H9 (cell line): ENCODE measurements at regions not wholly inside any gene's neighbourhood (a gene's known extent, or its start where the extent isn't known, plus 50 kb on each side); places are given as distances from the start of the nearest gene placed in this dataset.

Experiments used
- DNase-seq: peaks from one replicate; pipeline ENCODE4 v3.0.0-alpha.2; 2017
- H2AFZ ChIP-seq: one replicate; pipeline ENCODE4 v1.6.1; 2013; ENCODE audit warnings: mild to moderate bottlenecking, low read length, control low read depth, moderate library complexity
- H2AK5ac ChIP-seq: 2 replicates; pipeline ENCODE4 v1.6.1; 2013; ENCODE audit warnings: low read length, control low read depth, mixed read lengths; ENCODE audit not compliant: insufficient read length
- H2BK120ac ChIP-seq: one replicate; pipeline ENCODE4 v1.6.1; 2013; ENCODE audit warnings: low read depth, mild to moderate bottlenecking, low read length, control low read depth, inconsistent platforms; ENCODE audit not compliant: poor library complexity, severe bottlenecking
- H2BK12ac ChIP-seq: 2 replicates; pipeline ENCODE4 v1.6.1; 2013; ENCODE audit warnings: low read length, control low read depth, mixed read lengths, low read depth; ENCODE audit not compliant: insufficient read length
- H2BK15ac ChIP-seq: 2 replicates; pipeline ENCODE4 v1.6.1; 2013; ENCODE audit warnings: low read depth, low read length, control low read depth
- H2BK20ac ChIP-seq: one replicate; pipeline ENCODE4 v1.6.1; 2013; ENCODE audit warnings: low read depth, mild to moderate bottlenecking, low read length, control low read depth, inconsistent platforms; ENCODE audit not compliant: poor library complexity, severe bottlenecking
- H2BK5ac ChIP-seq: 2 replicates; pipeline ENCODE4 v1.6.1; 2013; ENCODE audit warnings: low read length, control low read depth, mixed read lengths; ENCODE audit not compliant: insufficient read length
- H3K14ac ChIP-seq: 2 replicates; pipeline ENCODE4 v1.6.1; 2013; ENCODE audit warnings: low read length, control low read depth; ENCODE audit not compliant: insufficient read depth
- H3K18ac ChIP-seq: 2 replicates; pipeline ENCODE4 v1.6.1; 2013; ENCODE audit warnings: low read depth, mild to moderate bottlenecking, mixed read lengths, low read length, control low read depth; ENCODE audit not compliant: insufficient read length
- H3K23ac ChIP-seq: 2 replicates; pipeline ENCODE4 v1.6.1; 2013; ENCODE audit warnings: low read length, control low read depth, mixed read lengths, low read depth; ENCODE audit not compliant: insufficient read length
- H3K23me2 ChIP-seq: 2 replicates; pipeline ENCODE4 v1.6.1; 2013; ENCODE audit warnings: low read depth, mild to moderate bottlenecking, mixed read lengths, low read length, control low read depth; ENCODE audit not compliant: insufficient read length, poor library complexity, severe bottlenecking
- H3K27ac ChIP-seq: 2 replicates; pipeline ENCODE4 v1.5.1; 2013; ENCODE audit warnings: low read length, control low read depth, mixed read lengths, low read depth; ENCODE audit not compliant: insufficient read length
- H3K27me3 ChIP-seq: 2 replicates; pipeline ENCODE4 v1.6.1; 2013; ENCODE audit warnings: low read length, control low read depth, inconsistent platforms; ENCODE audit not compliant: insufficient read depth
- H3K4ac ChIP-seq: 2 replicates; pipeline ENCODE4 v1.6.1; 2013; ENCODE audit warnings: low read depth, mild to moderate bottlenecking, control low read depth, inconsistent platforms, low read length, moderate library complexity
- H3K4me1 ChIP-seq: 2 replicates; pipeline ENCODE4 v1.6.1; 2013; ENCODE audit warnings: low read length, control low read depth, inconsistent platforms; ENCODE audit not compliant: insufficient read depth
- H3K4me2 ChIP-seq: 2 replicates; pipeline ENCODE4 v1.6.1; 2013; ENCODE audit warnings: low read length, control low read depth, mixed read lengths; ENCODE audit not compliant: insufficient read length, insufficient read depth
- H3K56ac ChIP-seq: 2 replicates; pipeline ENCODE4 v1.6.1; 2013; ENCODE audit warnings: low read depth, mild to moderate bottlenecking, mixed read lengths, low read length, control low read depth; ENCODE audit not compliant: insufficient read length
- H3K79me1 ChIP-seq: 2 replicates; pipeline ENCODE4 v1.6.1; 2013; ENCODE audit warnings: low read depth, mild to moderate bottlenecking, moderate library complexity, low read length, control low read depth, inconsistent platforms; ENCODE audit not compliant: insufficient read depth, poor library complexity, severe bottlenecking
- H3K79me2 ChIP-seq: 2 replicates; pipeline ENCODE4 v1.6.1; 2013; ENCODE audit warnings: low read length, control low read depth, inconsistent platforms; ENCODE audit not compliant: insufficient read depth
- H3K9ac ChIP-seq: 2 replicates; pipeline ENCODE4 v1.6.1; 2013; ENCODE audit warnings: low read length, control low read depth, mixed read lengths; ENCODE audit not compliant: insufficient read length; ENCODE audit errors: extremely low read depth
- H3K9me3 ChIP-seq: one replicate; pipeline ENCODE4 v1.6.1; 2013; ENCODE audit warnings: low read depth, low read length, inconsistent platforms; ENCODE audit not compliant: control insufficient read depth
- H3T11ph ChIP-seq: one replicate; pipeline ENCODE4 v1.6.1; 2013; ENCODE audit warnings: mild to moderate bottlenecking, low read length, control low read depth, inconsistent platforms
- H4K20me1 ChIP-seq: one replicate; pipeline ENCODE4 v1.6.1; 2013; ENCODE audit not compliant: control insufficient read depth, insufficient read length, insufficient read depth
- H4K5ac ChIP-seq: 2 replicates; pipeline ENCODE4 v1.6.1; 2013; ENCODE audit warnings: low read depth, mild to moderate bottlenecking, mixed read lengths, low read length, control low read depth; ENCODE audit not compliant: insufficient read length
- H4K8ac ChIP-seq: replicated peaks from 2 replicates; pipeline ENCODE4 v1.6.1; 2013; ENCODE audit warnings: low read length, control low read depth, mixed read lengths, low read depth; ENCODE audit not compliant: insufficient read length
- H4K91ac ChIP-seq: 2 replicates; pipeline ENCODE4 v1.6.1; 2013; ENCODE audit warnings: low read depth, mild to moderate bottlenecking, moderate library complexity, mixed read lengths, low read length, control low read depth; ENCODE audit not compliant: insufficient read length
- H3K27ac Mint-ChIP-seq, 3 experiments: 2 replicates in 2 of 3; 3 replicates in 1 of 3; pipeline ENCODE4 v1.8.0; 2020 to 2021; ENCODE audit warnings: mixed read lengths in 3 of 3, mild to moderate bottlenecking in 1 of 3, moderate library complexity in 1 of 3
- H3K27me3 Mint-ChIP-seq: 2 replicates; pipeline ENCODE4 v1.8.0; 2021; ENCODE audit warnings: low read depth, mild to moderate bottlenecking, moderate library complexity, mixed read lengths
- H3K36me3 Mint-ChIP-seq, 3 experiments: 2 replicates in 2 of 3; 3 replicates in 1 of 3; pipeline ENCODE4 v1.8.0; 2020 to 2021; ENCODE audit warnings: low read depth in 3 of 3, mixed read lengths in 3 of 3; ENCODE audit not compliant: insufficient read depth in 1 of 3
- H3K4me1 Mint-ChIP-seq, 2 experiments: 2 replicates each; pipeline ENCODE4 v1.8.0; 2020; ENCODE audit warnings: mixed read lengths in 2 of 2
- H3K4me3 Mint-ChIP-seq, 2 experiments: 2 replicates in 1 of 2; 3 replicates in 1 of 2; pipeline ENCODE4 v1.8.0; 2020 to 2021; ENCODE audit warnings: mild to moderate bottlenecking in 2 of 2, mixed read lengths in 2 of 2, moderate library complexity in 1 of 2
- H3K9me3 Mint-ChIP-seq, 2 experiments: 2 replicates in 1 of 2; 3 replicates in 1 of 2; pipeline ENCODE4 v1.8.0; 2020; ENCODE audit warnings: mild to moderate bottlenecking in 2 of 2, mixed read lengths in 2 of 2, moderate library complexity in 1 of 2
- WGBS: extraction: QIAGEN DNeasy Blood & Tissue Kit; methylation state at CpG from one replicate; pipeline ENCODE4 v1.1.7; 2013; ENCODE audit warnings: missing lambda C conversion rate, low lambda C conversion rate, mixed read lengths; ENCODE audit not compliant: insufficient read length; ENCODE audit errors: extremely low coverage; 5-methylcytosine and 5-hydroxymethylcytosine counted together
- TF ChIP-seq, protein P1 (sequence below): fragments of 200-600 bp; sonication (generic); conservative IDR thresholded peaks from 3 replicates; pipeline ENCODE4 v1.8.0; 2021; ENCODE audit warnings: antibody characterized with exemption, mild to moderate bottlenecking

DNA sequence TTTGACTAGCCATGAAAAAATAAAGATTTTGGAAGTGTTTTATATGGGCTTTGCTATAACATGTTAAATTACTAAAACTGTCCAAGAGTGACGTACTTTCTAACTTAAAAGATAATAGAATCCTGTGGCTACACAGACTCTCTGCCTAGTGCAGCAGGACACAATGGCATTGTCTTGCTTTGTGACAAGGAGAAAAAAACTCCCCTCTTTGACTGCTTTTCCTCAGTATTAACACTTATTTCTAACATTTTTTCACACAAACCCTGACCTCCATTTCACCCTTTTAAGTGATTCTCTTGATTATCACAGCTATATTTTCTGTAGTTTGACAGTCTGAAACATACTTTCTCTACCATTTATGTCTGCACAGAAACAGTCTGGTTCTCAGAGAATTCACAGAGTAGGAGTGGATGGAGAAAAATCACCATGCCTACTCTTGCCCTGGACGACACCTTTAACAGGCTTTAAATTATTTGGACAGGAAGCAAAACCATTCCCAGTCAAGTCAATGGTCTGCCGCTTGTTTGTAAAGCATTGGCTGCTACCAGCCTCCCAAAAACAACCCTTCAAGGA is 336.3 kb upstream of the SMIM30 start:
- no peaks in the 10 kb centered on the region; a peak in 1 of 7 replicates for H3K36me3 Mint-ChIP-seq
- no peaks in the 10 kb centered on the region for H4K20me1 ChIP-seq

More for the DNA sequence above, 336.3 kb upstream of the SMIM30 start:
- no peak overlapping the region for H4K8ac ChIP-seq
- Mint-ChIP-seq H3K4me3 (no peak overlapping the region), H3K9me3 (peaks cover 0 to 3% of the 10 kb centered on the region in 2 experiments; a peak in 1 of 5 replicates), H3K27me3 (no peaks in the 10 kb centered on the region), H3K4me1 (no peaks in the 10 kb centered on the region), H3K27ac (no peak overlapping the region)
- H3K56ac ChIP-seq: no peak overlapping the region
- no peak overlapping the region for H2BK20ac ChIP-seq
- H4K91ac ChIP-seq: no peak overlapping the region
- H3K27me3 ChIP-seq: no peaks in the 10 kb centered on the region
- WGBS: no CpG with 5 or more reads among the region's 3 CpGs
- no peaks in the 10 kb centered on the region for H3K79me2 ChIP-seq
- H3T11ph ChIP-seq: no peak overlapping the region
- no peak overlapping the region for H2AFZ ChIP-seq
- H3K9ac ChIP-seq: no peak overlapping the region
- no peak overlapping the region for H3K23ac ChIP-seq
- H3K79me1 ChIP-seq: no peaks in the 10 kb centered on the region
- H2AK5ac ChIP-seq: no peak overlapping the region
- no peak overlapping the region for H2BK120ac ChIP-seq
- H2BK15ac ChIP-seq: no peak overlapping the region
- H3K14ac ChIP-seq: no peak overlapping the region
- no peak overlapping the region for H2BK5ac ChIP-seq
- H3K4me2 ChIP-seq: no peak overlapping the region
- TF ChIP-seq, protein P1, sequence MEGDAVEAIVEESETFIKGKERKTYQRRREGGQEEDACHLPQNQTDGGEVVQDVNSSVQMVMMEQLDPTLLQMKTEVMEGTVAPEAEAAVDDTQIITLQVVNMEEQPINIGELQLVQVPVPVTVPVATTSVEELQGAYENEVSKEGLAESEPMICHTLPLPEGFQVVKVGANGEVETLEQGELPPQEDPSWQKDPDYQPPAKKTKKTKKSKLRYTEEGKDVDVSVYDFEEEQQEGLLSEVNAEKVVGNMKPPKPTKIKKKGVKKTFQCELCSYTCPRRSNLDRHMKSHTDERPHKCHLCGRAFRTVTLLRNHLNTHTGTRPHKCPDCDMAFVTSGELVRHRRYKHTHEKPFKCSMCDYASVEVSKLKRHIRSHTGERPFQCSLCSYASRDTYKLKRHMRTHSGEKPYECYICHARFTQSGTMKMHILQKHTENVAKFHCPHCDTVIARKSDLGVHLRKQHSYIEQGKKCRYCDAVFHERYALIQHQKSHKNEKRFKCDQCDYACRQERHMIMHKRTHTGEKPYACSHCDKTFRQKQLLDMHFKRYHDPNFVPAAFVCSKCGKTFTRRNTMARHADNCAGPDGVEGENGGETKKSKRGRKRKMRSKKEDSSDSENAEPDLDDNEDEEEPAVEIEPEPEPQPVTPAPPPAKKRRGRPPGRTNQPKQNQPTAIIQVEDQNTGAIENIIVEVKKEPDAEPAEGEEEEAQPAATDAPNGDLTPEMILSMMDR: no peak
- no peak overlapping the region for H3K4ac ChIP-seq
- no peaks in the 10 kb centered on the region for H3K23me2 ChIP-seq
- H4K5ac ChIP-seq: no peak overlapping the region
- no peaks in the 10 kb centered on the region for H3K4me1 ChIP-seq
- H3K9me3 ChIP-seq: no peaks in the 10 kb centered on the region
- no peak for DNase-seq
- no peak overlapping the region for H3K18ac ChIP-seq
- H3K27ac ChIP-seq: no peak overlapping the region
- H2BK12ac ChIP-seq: no peak overlapping the region
